ENCODE measurements at regions not wholly inside any gene's neighbourhood (a gene's known extent, or its start where the extent isn't known, plus 50 kb on each side); places are given as distances from the start of the nearest gene placed in this dataset.

GRCh38 chr12:98235301-98235700, 280.1 kb upstream of the TMPO start:
- FAIRE-seq, result no peak
- Histone ChIP-seq H3K9ac (ENCODE audit: control insufficient read depth, insufficient read depth, low read length) (no peak overlapping the region), H3K79me2 (ENCODE audit: control insufficient read depth, insufficient read depth, low read length) (no peaks in the 10 kb centered on the region), H4K20me1 (ENCODE audit: control insufficient read depth, insufficient read depth) (no peaks in the 10 kb centered on the region), H3K36me3 (ENCODE audit: control insufficient read depth in 2 of 2, insufficient read depth in 2 of 2, low read length in 1 of 2) (no peaks in the 10 kb centered on the region), H2AFZ (ENCODE audit: control insufficient read depth, low read depth, low read length) (no peak overlapping the region), H3K9me3 (replicated peaks; ENCODE audit: control insufficient read depth, insufficient read depth, low read length) (no peaks in the 10 kb centered on the region), H3K27me3 (replicated peaks in 1 of 2; ENCODE audit: control insufficient read depth in 2 of 2, insufficient read depth in 2 of 2, low read length in 1 of 2) (no peaks in the 10 kb centered on the region; a peak in 1 of 4 replicates), H3K27ac (ENCODE audit: control insufficient read depth, insufficient read depth) (no peak overlapping the region), H3K4me1 (ENCODE audit: control insufficient read depth, insufficient read depth, low read length) (no peaks in the 10 kb centered on the region), H3K4me2 (ENCODE audit: control insufficient read depth, insufficient read depth) (no peak overlapping the region), H3K4me3 (no peak overlapping the region)
- ATAC-seq, result no peak
- POLR2A ChIA-PET, result no interaction called here
- intact Hi-C loops (cut with micrococcal nuclease; ENCODE audit: unreplicated experiment) (no loop called here), in situ Hi-C loops (cut with MboI) (no loop called here)
- TF ChIP-seq FOXM1 (IDR thresholded peaks at IDR 0.05; ENCODE audit: low read depth, low read length) (no peak), NKRF (conservative IDR thresholded peaks at IDR 0.05) (no peak), SMARCA5 (IDR thresholded peaks at IDR 0.05) (no peak), ZBTB40 (IDR thresholded peaks at IDR 0.05; ENCODE audit: borderline replicate concordance) (no peak), POLR2AphosphoS2 (IDR thresholded peaks at IDR 0.05; ENCODE audit: low read depth, low read length) (no peak), FOS (IDR thresholded peaks at IDR 0.05; ENCODE audit: borderline replicate concordance, extremely low read depth, insufficient read length) (no peak), BHLHE40 (IDR thresholded peaks at IDR 0.05; ENCODE audit: borderline replicate concordance in 1 of 2, low read depth in 2 of 2, low read length in 1 of 2) (no peak)
- TF ChIP-seq, protein P1, sequence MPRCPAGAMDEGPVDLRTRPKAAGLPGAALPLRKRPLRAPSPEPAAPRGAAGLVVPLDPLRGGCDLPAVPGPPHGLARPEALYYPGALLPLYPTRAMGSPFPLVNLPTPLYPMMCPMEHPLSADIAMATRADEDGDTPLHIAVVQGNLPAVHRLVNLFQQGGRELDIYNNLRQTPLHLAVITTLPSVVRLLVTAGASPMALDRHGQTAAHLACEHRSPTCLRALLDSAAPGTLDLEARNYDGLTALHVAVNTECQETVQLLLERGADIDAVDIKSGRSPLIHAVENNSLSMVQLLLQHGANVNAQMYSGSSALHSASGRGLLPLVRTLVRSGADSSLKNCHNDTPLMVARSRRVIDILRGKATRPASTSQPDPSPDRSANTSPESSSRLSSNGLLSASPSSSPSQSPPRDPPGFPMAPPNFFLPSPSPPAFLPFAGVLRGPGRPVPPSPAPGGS (IDR thresholded peaks at IDR 0.05; ENCODE audit: borderline replicate concordance, insufficient read depth, low read depth, low read length, poor library complexity, severe bottlenecking), result no peak
- TF ChIP-seq, protein P2, sequence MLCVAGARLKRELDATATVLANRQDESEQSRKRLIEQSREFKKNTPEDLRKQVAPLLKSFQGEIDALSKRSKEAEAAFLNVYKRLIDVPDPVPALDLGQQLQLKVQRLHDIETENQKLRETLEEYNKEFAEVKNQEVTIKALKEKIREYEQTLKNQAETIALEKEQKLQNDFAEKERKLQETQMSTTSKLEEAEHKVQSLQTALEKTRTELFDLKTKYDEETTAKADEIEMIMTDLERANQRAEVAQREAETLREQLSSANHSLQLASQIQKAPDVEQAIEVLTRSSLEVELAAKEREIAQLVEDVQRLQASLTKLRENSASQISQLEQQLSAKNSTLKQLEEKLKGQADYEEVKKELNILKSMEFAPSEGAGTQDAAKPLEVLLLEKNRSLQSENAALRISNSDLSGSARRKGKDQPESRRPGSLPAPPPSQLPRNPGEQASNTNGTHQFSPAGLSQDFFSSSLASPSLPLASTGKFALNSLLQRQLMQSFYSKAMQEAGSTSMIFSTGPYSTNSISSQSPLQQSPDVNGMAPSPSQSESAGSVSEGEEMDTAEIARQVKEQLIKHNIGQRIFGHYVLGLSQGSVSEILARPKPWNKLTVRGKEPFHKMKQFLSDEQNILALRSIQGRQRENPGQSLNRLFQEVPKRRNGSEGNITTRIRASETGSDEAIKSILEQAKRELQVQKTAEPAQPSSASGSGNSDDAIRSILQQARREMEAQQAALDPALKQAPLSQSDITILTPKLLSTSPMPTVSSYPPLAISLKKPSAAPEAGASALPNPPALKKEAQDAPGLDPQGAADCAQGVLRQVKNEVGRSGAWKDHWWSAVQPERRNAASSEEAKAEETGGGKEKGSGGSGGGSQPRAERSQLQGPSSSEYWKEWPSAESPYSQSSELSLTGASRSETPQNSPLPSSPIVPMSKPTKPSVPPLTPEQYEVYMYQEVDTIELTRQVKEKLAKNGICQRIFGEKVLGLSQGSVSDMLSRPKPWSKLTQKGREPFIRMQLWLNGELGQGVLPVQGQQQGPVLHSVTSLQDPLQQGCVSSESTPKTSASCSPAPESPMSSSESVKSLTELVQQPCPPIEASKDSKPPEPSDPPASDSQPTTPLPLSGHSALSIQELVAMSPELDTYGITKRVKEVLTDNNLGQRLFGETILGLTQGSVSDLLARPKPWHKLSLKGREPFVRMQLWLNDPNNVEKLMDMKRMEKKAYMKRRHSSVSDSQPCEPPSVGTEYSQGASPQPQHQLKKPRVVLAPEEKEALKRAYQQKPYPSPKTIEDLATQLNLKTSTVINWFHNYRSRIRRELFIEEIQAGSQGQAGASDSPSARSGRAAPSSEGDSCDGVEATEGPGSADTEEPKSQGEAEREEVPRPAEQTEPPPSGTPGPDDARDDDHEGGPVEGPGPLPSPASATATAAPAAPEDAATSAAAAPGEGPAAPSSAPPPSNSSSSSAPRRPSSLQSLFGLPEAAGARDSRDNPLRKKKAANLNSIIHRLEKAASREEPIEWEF (IDR thresholded peaks at IDR 0.05; ENCODE audit: insufficient replicate concordance, low read depth, low read length), result no peak
- BruUV-seq (replicated peaks), result no TSS peak
- SMC1A ChIA-PET (ENCODE audit: uncharacterized antibody, unreplicated experiment), result interaction anchor here (0.9 to 1.5 kb wide), 4 partner anchors 9 to 75 kb away, joined by 3 to 4 read pairs (median 3); no protein-coding TSS in a partner anchor
- DNase-seq (ENCODE audit: low read depth, low spot score), result no peak
- RAD21 ChIA-PET (ENCODE audit: unreplicated experiment), result no interaction called here
- WGBS (ENCODE audit: insufficient coverage, insufficient replicate concordance, low lambda C conversion rate, missing lambda C conversion rate), result 22% methylated on average over 2 of the region's 2 CpGs
- CTCF ChIA-PET, result interaction anchor here (1.9 kb wide), 1 partner anchor 8 kb away, joined by 9 read pairs; no protein-coding TSS in a partner anchor
